HepG2 (cell line): ENCODE measurements at regions not wholly inside any gene's neighbourhood (a gene's known extent, or its start where the extent isn't known, plus 50 kb on each side); places are given as distances from the start of the nearest gene placed in this dataset.
"Not testable (repeated sequence)": the region's sequence is repeated elsewhere in the genome, so short reads cannot be mapped to it uniquely, and the experiment has no call there.

Experiments
- ARID2 ChIP-seq: sonication (generic); formaldehyde crosslinking; IDR thresholded peaks from 2 replicates; pipeline ENCODE4 v1.8.1; 2022; ENCODE audit warnings: mild to moderate bottlenecking, missing genetic modification reagents, borderline replicate concordance
- CBX5 ChIP-seq: sonication (generic); formaldehyde crosslinking; IDR thresholded peaks from 2 replicates; pipeline ENCODE4 v1.4.0; 2020; ENCODE audit warnings: missing genetic modification reagents, borderline replicate concordance
- FOXA1 ChIP-seq, 2 experiments: fragments of 450-650 bp in 1 of 2; sonication (generic) in 1 of 2; formaldehyde crosslinking in 1 of 2; IDR thresholded peaks; 2 replicates each; pipeline versions ENCODE4 v1.4.0 to v1.6.1; 2016 to 2020; ENCODE audit warnings: missing genetic modification reagents in 1 of 2
- NFIC ChIP-seq: IDR thresholded peaks from 2 replicates; pipeline ENCODE4 v1.6.1; 2012; ENCODE audit warnings: mild to moderate bottlenecking, low read length, inconsistent platforms
- POLR2AphosphoS5 ChIP-seq: IDR thresholded peaks from 2 replicates; pipeline ENCODE4 v1.6.1; 2012; ENCODE audit warnings: low read depth, low read length
- TBP ChIP-seq: sonication (generic); formaldehyde crosslinking; IDR thresholded peaks from 2 replicates; pipeline ENCODE4 v1.5.0; 2020; ENCODE audit warnings: missing genetic modification reagents
- TF ChIP-seq, protein P1 (sequence below): sonication (generic); formaldehyde crosslinking; IDR thresholded peaks from 2 replicates; pipeline ENCODE4 v1.4.0; 2020; ENCODE audit warnings: missing genetic modification reagents

DNA sequence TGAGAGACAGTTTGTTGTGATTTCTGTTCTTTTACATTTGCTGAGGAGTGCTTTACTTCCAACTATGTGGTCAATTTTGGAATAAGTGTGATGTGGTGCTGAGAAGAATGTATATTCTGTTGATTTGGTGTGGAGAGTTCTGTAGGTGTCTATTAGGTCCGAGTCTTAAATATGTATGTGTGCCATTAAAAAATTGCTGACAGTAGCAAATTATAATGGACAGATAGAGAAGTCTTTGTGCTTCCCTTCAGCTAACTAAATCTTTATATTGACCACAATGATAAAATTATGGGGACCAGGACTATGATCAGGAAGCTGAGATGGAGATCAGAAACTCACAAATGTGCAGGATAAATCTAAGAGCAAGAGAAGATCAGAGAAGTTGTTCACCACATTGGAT is 70.1 kb upstream of the OR13H1 start:
- TF ChIP-seq ARID2 (CRISPR knock-in tag); NFIC; FOXA1 (IDR thresholded peaks at IDR 0.05); FOXA1 (CRISPR knock-in tag; IDR thresholded peaks at IDR 0.05); CBX5 (CRISPR knock-in tag); TBP; POLR2AphosphoS5: not testable (repeated sequence)
- TF ChIP-seq, protein P1, sequence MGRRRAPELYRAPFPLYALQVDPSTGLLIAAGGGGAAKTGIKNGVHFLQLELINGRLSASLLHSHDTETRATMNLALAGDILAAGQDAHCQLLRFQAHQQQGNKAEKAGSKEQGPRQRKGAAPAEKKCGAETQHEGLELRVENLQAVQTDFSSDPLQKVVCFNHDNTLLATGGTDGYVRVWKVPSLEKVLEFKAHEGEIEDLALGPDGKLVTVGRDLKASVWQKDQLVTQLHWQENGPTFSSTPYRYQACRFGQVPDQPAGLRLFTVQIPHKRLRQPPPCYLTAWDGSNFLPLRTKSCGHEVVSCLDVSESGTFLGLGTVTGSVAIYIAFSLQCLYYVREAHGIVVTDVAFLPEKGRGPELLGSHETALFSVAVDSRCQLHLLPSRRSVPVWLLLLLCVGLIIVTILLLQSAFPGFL: not testable (repeated sequence)
